Effector CD4-positive, alpha-beta T cell (primary cell): ENCODE measurements at regions not wholly inside any gene's neighbourhood (a gene's known extent, or its start where the extent isn't known, plus 50 kb on each side); places are given as distances from the start of the nearest gene placed in this dataset.

ENCODE experiments used
- DNase-seq: peaks from one replicate; pipeline ENCODE4 v3.0.0-alpha.2; 2020

DNA sequence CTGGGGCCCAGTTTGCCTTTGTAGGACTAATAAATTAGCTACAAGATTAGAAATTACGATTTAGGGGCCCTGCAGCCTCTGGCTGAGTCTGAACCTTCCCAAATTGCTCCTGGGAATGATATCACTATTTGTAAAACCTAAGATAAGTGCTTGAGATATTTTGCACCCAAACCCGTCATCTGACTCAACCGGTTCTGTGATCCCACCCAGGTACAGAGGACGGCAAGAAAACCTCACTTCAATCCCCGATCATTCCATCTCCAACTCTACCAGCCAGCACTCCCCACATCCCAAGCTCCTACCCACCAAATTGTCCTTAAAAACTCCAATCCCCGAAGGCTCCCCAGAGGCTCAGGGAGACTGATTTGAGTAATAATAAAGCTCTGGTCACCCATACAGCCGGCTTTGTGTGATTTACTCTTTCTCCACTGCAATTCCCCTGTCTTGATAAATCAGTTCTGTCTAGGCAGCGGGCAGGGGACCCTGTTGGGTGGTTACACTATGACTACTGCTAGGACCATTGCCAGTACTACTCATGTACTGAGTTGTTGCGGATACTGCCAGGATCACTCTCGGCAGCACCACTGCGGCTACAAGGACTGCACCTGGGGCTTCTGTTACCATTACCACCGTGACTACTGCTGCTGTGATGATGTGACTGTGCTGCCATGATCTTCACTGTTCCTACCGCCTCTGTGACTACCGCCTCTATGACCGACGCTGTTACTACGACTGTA, 73.1 kb downstream of the IRF8 start:
- no peak for DNase-seq

GRCh38 chr16:85974428-85975375, 75.7 kb downstream of the IRF8 start:
- DNase-seq, result no peak

DNA sequence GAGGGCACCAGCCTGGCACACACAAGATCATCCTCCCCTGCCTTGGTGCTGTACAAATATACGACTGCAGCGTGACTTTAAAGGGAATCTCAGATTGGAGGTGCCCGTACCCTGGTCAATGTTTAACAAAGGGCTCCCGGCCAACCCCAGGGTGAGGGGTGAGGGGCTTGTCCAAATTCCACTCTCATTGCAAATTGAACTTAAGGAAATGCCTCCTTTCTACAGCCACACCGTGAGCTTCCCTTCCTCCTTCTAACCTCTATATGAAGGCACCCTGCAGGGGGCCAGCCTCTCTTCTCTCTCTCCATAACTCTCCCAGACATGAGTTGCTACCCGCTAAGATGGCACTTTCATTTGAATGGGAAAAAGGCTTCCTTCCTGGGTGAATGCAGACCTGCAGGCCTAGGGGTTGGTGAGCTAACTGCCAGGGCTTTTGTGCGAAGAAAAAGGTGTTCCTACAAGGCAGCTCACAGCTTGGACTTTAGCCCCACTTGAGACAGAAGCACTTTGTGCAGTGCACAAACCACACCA, 76.6 kb downstream of the IRF8 start:
- no peak for DNase-seq

GRCh38 chr16:85978291-85978775, 79.4 kb downstream of the IRF8 start:
- no peak for DNase-seq

- no peak for DNase-seq
Measured at GRCh38 chr16:85978976-85979375, 80.0 kb downstream of the IRF8 start.

GRCh38 chr16:85979605-85980004, 80.6 kb downstream of the IRF8 start:
- DNase-seq, result no peak

- DNase-seq, result no peak
Measured at GRCh38 chr16:85980686-85981085, 81.7 kb downstream of the IRF8 start.

DNA sequence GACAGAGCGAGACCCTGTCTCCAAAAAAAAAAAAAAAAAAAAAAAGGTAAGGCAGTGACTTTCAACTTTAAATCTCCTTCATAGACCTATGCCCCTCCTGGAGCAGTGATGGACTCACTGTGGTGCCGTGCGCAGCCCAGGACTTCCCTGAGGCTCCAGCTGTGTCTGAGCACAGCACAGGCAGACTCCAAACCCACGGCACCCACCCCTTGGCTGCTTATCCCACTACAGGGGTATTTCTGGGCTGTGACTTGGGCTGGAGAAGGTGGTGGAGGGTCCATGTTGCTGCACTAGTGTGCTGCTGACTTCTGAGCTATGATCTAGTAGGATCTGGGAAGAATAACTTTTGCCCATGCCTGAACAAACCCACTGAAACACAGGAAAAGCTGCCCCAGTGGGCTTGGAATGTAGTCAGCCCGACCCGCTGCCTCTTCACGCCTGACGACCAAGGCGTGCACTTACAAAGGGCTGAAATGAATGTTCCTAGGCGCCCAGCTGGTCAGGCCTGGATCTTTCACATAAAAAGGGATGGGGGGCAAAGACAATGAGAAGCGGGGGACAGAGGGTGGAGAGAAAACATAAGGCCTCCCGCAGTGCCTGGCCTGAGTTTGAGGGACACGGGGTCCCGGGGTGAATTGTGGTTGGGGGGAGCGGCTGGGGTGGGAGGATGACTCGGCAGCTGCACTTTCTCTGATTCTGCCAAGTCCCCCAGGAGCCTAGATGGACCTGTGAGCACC, 83.0 kb downstream of the IRF8 start:
- DNase-seq, result no peak

GRCh38 chr16:85982563-85982939, 83.6 kb downstream of the IRF8 start:
- DNase-seq, result no peak

GRCh38 chr16:85983064-85983463, 84.1 kb downstream of the IRF8 start:
- DNase-seq, result no peak

GRCh38 chr16:85983606-85984230, 84.8 kb downstream of the IRF8 start:
- DNase-seq, result no peak

GRCh38 chr16:85984231-85984880, 85.4 kb downstream of the IRF8 start:
- DNase-seq, result no peak

DNA sequence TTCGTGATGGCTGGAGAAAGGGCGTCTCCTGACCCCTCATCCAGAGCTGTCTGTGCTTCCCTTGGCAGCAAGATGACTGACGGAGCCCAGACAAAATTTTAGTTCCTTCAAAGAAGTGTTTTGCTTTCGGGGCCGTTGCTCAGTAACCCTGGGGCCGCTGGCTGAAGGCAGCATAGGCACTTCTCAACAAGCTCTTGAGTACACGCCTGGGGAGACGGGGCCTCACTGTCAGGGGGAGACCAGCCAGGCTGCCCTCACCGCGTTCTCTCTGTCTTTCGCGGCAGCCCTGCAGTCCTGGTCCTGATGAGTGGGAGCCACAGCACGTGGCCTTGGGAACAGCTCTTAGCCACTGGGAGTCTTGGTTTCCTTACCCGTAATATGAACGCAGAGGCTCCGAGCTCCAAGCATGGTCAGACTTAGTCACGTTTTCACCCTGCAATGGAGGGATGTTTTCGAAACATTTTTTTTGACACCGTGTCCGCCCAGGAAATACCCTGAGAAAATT, 86.0 kb downstream of the IRF8 start:
- no peak for DNase-seq

DNA sequence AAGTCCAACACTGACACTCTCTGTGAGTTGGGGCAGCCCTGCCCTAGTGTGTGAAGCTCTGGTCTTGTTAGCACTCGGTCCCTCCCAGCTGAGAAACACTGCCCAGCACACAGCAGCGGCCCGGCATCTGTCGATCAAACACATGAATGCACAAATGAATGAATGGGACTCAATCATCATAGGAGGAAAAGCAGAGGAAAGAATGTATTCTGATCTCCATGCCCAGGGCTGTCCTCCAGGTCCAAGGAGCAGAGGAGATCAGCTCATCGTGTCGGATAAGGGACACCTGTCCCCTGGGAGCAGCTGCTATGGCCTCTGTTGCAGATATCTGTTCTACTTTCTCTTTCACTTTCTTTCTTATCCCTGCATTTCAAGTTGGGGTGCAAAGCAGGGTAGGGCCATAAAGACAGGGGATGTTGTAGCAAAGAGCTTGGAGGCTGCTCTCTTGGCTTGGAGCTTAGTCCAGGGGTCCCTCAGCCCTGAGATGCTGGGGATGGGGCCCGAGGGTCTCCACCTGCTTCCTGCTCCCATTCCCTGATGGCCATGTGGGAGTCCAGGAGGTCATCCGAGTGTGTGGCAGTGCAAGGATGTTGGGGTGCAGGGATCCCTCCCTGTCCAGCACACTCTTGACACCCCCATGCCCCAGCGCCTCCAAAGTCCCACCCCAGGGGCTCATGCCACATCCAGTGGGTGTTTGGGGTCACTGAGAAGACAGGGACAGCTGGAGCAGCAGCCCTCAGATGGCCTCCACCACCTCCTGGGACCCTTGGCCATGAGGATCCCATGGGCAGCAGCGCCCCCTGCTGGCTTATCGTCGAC, 88.2 kb downstream of the IRF8 start:
- DNase-seq, result peak; percentile 32

- DNase-seq, result no peak
Measured at GRCh38 chr16:85987750-85988078, 88.8 kb downstream of the IRF8 start.

DNA sequence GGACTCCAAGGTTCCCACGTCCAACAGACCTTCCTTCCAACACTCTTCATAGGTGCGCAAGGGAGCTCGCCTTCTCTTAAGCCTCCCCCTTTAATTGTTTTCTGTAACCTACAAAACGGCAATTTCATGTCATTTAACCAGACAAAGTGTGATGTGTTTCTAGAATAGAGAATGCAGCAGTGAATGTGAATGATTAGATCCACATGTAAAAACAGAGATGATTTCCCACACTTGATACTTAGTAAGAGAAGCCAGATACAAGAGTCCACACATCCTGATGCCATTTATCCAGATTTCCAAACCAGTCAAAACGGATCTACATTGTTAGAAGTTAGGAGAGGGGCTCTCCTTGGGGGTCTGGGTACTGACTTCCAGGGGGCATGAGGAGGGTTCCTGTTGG, 89.3 kb downstream of the IRF8 start:
- DNase-seq, result no peak

- no peak for DNase-seq
Measured at GRCh38 chr16:85988723-85989313, 89.9 kb downstream of the IRF8 start.

DNA sequence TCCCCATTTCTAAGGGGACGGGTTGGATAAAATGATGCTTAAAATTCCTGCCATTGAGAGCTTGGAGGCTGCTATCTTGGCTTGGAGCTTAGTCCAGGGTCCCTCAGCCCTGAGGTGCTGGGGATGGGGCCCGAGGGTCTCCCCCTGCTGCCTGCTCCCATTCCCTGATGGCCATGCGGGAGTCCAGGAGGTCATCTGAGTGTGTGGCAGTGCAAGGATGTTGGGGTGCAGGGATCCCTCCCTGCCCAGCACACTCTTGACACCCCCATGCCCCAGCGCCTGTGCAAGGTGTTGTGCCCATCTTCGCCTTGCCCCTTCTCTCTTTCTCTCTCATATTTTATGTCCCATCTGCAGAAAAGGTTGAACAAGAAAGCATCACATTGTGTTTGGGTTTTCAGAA, 90.4 kb downstream of the IRF8 start:
- no peak for DNase-seq

- no peak for DNase-seq
Measured at GRCh38 chr16:85989863-85990643, 91.1 kb downstream of the IRF8 start.

- DNase-seq, result no peak
Measured at GRCh38 chr16:85990861-85991301, 91.9 kb downstream of the IRF8 start.
